EL (cell line): ENCODE measurements at regions not wholly inside any gene's neighbourhood (a gene's known extent, or its start where the extent isn't known, plus 50 kb on each side); places are given as distances from the start of the nearest gene placed in this dataset.
"Not testable (repeated sequence)": the region's sequence is repeated elsewhere in the genome, so short reads cannot be mapped to it uniquely, and the experiment has no call there.

Source experiments
- DNase-seq: peaks from one replicate; pipeline ENCODE4 v3.0.0-alpha.2; 2016

GRCh38 chr6:169918239-169918953 is 167.0 kb downstream of the ERMARD start:
- no peak for DNase-seq

- DNase-seq = no peak
Measured at GRCh38 chr6:169917153-169917552, 165.7 kb downstream of the ERMARD start.

DNA sequence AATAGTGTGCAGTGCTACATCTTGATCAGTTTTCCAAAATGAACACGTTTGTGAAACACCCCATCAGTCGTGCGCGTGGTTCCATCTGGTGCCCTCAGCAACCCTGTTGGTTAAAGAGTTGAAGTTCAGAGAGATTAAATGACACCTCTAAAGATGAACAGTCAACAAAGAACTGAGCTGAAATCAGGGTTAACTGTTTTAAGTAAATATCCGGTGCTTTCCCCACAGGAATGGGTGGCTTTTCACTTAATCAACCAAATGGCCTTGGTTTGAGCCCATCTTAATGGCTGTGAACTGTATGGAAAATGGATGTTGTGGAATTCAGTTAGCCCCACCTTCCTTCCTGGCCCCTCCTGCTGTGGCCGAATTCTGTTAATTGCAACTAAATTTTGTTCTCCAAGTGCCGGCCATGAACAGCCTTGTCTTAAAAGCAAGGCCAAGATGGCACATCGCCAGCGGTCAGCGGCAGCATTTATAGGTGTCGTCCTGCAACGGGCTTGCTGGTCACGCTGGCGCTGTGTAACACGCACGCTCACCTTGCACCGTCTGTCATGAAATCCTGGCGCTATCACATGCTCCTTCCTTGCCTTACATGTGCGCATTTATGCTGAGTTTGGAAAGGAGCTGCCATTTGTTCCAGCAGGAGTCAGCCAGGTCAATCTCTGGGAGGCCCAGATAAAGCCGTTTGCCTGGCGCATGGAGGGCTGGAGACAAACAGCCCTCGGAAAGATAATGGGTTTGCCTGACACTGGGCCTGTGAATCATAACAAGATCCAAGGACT is 164.5 kb downstream of the ERMARD start:
- no peak for DNase-seq

DNA sequence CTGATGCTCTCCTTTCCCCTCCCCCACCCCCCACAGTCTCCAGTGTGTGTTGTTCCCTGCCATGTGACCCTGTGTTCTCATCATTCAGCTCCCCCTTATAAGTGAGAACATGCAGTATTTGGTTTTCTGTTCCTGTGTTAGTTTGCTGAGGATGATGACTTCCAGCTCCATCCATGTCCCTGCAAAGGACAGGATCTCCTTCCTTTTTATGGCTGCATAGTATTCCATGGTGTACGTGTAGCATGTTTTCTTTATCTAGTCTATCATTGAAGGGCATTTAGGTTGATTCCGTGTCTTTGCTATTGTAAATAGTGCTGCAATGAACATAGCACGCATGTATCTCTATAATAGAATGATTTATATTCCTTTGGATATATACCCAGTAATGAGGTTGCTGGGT is 162.3 kb downstream of the ERMARD start:
- DNase-seq = not testable (repeated sequence)

- DNase-seq = no peak
Measured at GRCh38 chr6:169913096-169913638, 161.7 kb downstream of the ERMARD start.

GRCh38 chr6:169912266-169913095 is 161.1 kb downstream of the ERMARD start:
- DNase-seq = no peak

GRCh38 chr6:169911264-169912263 is 160.1 kb downstream of the ERMARD start:
- DNase-seq = no peak

DNA sequence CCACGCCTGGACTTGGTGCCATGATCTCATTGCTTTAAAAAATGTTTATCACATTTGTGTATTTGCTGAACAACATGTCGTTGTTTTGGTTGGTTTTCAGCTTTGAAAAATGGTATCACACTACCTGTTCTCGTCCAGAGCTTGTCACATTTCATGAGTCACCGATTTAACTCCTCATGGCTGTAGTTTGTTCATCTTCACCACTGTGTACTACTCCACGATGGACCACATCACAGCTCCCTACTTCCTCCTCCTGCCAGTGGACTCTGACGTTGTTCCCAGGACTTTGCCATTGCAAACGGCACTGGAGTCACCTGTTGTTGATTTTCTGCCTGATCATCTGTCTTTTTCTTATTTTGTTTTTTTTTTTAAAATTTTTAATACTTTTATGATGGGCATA is 157.7 kb downstream of the ERMARD start:
- no peak for DNase-seq

- no peak for DNase-seq
Measured at GRCh38 chr6:169908403-169908933, 157.0 kb downstream of the ERMARD start.

DNA sequence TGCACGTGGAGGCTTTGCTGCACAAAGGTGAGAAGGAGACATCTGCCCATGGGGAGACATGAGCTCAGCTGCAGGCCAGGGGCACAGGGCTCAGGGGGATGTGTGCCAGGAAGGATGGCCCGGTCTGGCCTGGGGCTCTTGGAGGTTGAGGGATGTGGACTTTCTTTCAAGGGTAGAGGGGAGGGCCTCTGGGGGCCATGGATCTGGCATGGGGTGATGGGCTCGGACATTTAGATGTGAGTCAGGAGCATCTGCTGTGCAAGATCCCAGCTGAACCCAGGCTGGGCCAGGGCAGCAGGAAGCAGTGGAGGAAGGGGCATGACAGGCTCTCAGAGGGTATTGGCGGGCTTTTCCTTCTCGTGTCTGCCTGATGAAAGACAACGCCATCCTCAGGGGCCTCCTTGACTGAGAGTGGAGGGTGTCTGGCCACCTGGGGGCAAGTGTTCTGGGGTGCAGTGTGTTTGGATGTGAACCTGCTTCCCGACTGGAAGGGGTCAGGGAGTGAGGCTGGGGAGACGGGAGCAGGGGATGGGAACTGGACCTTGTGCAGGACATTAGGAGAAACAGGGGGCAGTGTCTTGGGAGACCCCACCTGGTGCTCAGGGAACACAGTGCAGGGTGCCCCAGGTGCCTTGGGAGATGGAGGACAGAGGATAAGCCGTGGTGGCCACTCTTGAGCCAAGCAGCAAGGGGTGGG is 156.1 kb downstream of the ERMARD start:
- no peak for DNase-seq

DNA sequence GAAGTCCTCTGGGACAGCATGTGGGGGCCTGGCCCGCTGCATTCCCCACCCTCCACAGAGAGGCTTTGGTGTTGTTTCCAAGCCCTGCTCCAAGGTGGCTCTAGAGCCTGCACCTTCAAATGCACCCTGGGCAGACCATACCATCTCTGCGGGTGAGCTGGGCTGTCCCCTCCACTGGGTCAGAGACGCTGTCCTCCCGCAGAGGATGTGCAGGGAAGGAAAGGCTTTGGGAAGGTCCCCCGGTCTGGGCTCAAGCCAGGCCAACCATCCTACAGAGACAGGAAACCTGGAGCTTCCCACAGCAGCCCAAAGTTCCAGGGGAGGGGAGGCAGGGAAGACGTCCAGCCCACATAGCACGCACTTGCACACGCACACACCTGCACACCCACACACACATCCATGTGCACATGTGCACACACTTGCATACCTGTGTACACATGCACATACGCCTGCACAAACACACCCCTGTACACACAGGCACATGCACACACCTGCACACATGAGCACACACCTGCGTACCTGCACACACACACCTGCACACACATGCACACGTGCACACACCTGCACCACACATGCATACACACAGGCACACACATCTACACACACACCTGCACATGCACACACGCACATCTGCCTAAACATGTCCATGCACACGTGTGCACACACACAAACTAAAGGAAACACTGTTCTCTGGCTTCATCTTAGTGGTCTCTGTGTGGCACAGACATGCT is 155.4 kb downstream of the ERMARD start:
- no peak for DNase-seq

- no peak for DNase-seq
Measured at GRCh38 chr6:169906004-169906687, 154.7 kb downstream of the ERMARD start.

GRCh38 chr6:169905041-169905807 is 153.8 kb downstream of the ERMARD start:
- peak; percentile 36 for DNase-seq

DNA sequence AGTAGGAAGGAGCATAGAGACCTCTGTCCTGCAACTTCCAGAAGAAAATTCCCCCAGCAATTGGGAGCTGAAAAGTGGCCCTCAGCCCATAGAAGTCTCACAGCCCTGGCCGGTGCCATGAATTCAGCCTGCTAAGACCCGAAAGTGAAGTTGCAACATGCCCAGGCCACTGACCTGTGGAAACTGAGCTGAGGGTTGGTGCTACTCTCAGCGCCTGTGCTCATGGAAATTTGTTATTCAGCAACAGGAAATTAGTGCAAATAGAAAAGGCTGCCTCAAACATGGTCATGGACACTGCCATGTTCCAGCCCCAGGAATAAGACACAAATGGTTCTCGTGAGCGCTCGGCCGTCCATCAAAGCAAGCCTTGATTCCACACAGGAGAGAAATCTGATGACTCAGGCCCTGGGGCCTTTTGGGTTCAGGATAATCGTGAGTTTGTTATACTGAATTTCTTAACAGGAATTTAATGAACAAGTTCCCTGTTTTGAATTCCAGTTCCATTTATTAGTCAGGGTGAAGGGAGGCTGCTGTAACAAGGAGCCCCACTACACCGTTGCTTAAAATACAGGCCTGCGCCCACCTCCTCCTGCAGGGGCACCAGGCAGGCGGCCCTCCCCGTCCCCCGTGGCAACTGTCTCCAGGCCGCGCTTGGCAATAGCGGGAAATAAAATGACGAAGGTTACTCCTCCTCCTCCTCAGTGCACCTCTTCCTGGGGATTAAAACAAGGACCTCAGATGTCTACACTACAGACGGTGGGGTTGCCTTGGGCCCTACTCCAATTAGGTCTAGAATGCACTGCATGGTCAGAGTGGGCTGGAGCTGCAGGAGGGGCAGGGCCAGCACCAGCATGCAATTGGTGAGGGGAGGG is 152.9 kb downstream of the ERMARD start:
- no peak for DNase-seq

DNA sequence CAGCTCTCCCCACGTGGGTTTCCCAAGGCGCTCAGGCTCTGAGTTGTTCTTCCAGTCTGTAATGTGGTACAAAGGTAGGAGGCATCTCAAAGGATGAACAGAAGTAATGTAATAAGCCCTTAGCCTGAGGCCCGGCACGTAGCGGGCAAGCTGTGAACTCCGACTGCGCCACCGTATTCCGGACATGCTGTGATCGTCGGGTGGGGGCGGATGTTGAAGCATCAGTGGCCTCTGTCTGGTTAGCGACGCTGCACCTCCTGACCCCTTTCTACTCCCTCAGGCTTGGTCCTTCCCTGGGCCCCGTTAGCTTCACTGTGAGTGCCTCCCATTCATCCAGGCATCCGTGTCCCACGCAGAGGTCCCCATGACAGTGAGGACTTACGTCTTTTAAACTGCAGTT is 151.7 kb downstream of the ERMARD start:
- no peak for DNase-seq

DNA sequence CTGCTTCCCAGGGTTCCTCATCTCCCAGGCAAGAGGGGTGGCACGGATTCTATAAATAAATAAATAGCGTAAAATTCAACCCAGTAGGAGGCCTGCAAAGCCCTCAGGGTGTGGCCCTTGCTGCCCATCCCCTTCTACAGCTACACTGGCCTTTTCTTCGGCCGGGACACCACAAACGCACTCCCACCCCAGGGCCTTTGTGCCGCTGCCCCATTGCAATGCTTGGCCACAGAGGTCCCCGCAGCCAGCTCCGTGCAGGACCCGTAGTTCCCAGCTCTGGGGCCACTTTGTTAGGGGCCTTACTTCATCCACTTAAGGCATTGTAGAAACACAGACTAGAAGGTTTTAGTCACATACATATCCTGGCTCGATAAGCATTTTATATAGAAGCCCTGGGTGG is 151.2 kb downstream of the ERMARD start:
- DNase-seq = no peak

GRCh38 chr6:169902070-169902469 is 150.6 kb downstream of the ERMARD start:
- no peak for DNase-seq
